Endothelial cell (in vitro differentiated cells): ENCODE measurements at regions not wholly inside any gene's neighbourhood (a gene's known extent, or its start where the extent isn't known, plus 50 kb on each side); places are given as distances from the start of the nearest gene placed in this dataset.
"Not testable (repeated sequence)": the region's sequence is repeated elsewhere in the genome, so short reads cannot be mapped to it uniquely, and the experiment has no call there.

Experiments used
- DNase-seq: peaks from one replicate; pipeline ENCODE4 v3.0.0; 2021; ENCODE audit warnings: low spot score
- H3K27ac Mint-ChIP-seq: one replicate; pipeline ENCODE4 v1.8.0; 2021; ENCODE audit warnings: mixed read lengths, inconsistent platforms; ENCODE audit not compliant: unreplicated experiment
- H3K27me3 Mint-ChIP-seq: one replicate; pipeline ENCODE4 v1.8.0; 2021; ENCODE audit warnings: mild to moderate bottlenecking, moderate library complexity, mixed read lengths, inconsistent platforms; ENCODE audit not compliant: unreplicated experiment
- H3K36me3 Mint-ChIP-seq: one replicate; pipeline ENCODE4 v1.8.0; 2021; ENCODE audit warnings: mild to moderate bottlenecking, low read depth, mixed read lengths, inconsistent platforms; ENCODE audit not compliant: unreplicated experiment
- H3K4me1 Mint-ChIP-seq: one replicate; pipeline ENCODE4 v1.8.0; 2021; ENCODE audit warnings: mild to moderate bottlenecking, mixed read lengths, inconsistent platforms; ENCODE audit not compliant: unreplicated experiment
- H3K4me3 Mint-ChIP-seq: one replicate; pipeline ENCODE4 v1.8.0; 2021; ENCODE audit warnings: mild to moderate bottlenecking, mixed read lengths, inconsistent platforms; ENCODE audit not compliant: unreplicated experiment
- H3K9me3 Mint-ChIP-seq: one replicate; pipeline ENCODE4 v1.8.0; 2021; ENCODE audit warnings: mixed read lengths, inconsistent platforms; ENCODE audit not compliant: unreplicated experiment

GRCh38 chr2:110313032-110313431 is 100.7 kb upstream of the MTLN start:
- not testable (repeated sequence) for H3K27ac Mint-ChIP-seq, H3K4me3 Mint-ChIP-seq, H3K4me1 Mint-ChIP-seq, H3K36me3 Mint-ChIP-seq, H3K9me3 Mint-ChIP-seq, DNase-seq, H3K27me3 Mint-ChIP-seq

GRCh38 chr2:110311713-110312444 is 99.5 kb upstream of the MTLN start:
- not testable (repeated sequence) for H3K9me3 Mint-ChIP-seq, DNase-seq, H3K27me3 Mint-ChIP-seq, H3K4me3 Mint-ChIP-seq, H3K36me3 Mint-ChIP-seq, H3K27ac Mint-ChIP-seq, H3K4me1 Mint-ChIP-seq

GRCh38 chr2:110310988-110311475 is 98.7 kb upstream of the MTLN start:
- not testable (repeated sequence) for H3K4me1 Mint-ChIP-seq, H3K36me3 Mint-ChIP-seq, H3K27me3 Mint-ChIP-seq, H3K4me3 Mint-ChIP-seq, DNase-seq, H3K27ac Mint-ChIP-seq, H3K9me3 Mint-ChIP-seq

- H3K36me3 Mint-ChIP-seq, H3K27me3 Mint-ChIP-seq, H3K9me3 Mint-ChIP-seq, H3K27ac Mint-ChIP-seq, H3K4me1 Mint-ChIP-seq, H3K4me3 Mint-ChIP-seq, DNase-seq: not testable (repeated sequence)
Observed at GRCh38 chr2:110308728-110309127, 96.4 kb upstream of the MTLN start.

- not testable (repeated sequence) for H3K4me1 Mint-ChIP-seq, H3K36me3 Mint-ChIP-seq, DNase-seq, H3K27ac Mint-ChIP-seq, H3K27me3 Mint-ChIP-seq, H3K4me3 Mint-ChIP-seq, H3K9me3 Mint-ChIP-seq
Observed at GRCh38 chr2:110292807-110293206, 80.5 kb upstream of the MTLN start.

GRCh38 chr2:110291909-110292579 is 79.7 kb upstream of the MTLN start:
- not testable (repeated sequence) for H3K4me1 Mint-ChIP-seq, DNase-seq, H3K36me3 Mint-ChIP-seq, H3K4me3 Mint-ChIP-seq, H3K9me3 Mint-ChIP-seq, H3K27me3 Mint-ChIP-seq, H3K27ac Mint-ChIP-seq

- H3K4me3 Mint-ChIP-seq, H3K36me3 Mint-ChIP-seq, H3K27me3 Mint-ChIP-seq, H3K27ac Mint-ChIP-seq, H3K4me1 Mint-ChIP-seq, H3K9me3 Mint-ChIP-seq, DNase-seq: not testable (repeated sequence)
Observed at GRCh38 chr2:110287817-110288216, 75.5 kb upstream of the MTLN start.

GRCh38 chr2:110287253-110287652 is 74.9 kb upstream of the MTLN start:
- not testable (repeated sequence) for H3K36me3 Mint-ChIP-seq, DNase-seq, H3K4me1 Mint-ChIP-seq, H3K27me3 Mint-ChIP-seq, H3K4me3 Mint-ChIP-seq, H3K9me3 Mint-ChIP-seq, H3K27ac Mint-ChIP-seq

- H3K36me3 Mint-ChIP-seq, DNase-seq, H3K27ac Mint-ChIP-seq, H3K4me3 Mint-ChIP-seq, H3K27me3 Mint-ChIP-seq, H3K9me3 Mint-ChIP-seq, H3K4me1 Mint-ChIP-seq: not testable (repeated sequence)
Observed at GRCh38 chr2:110285002-110285401, 72.7 kb upstream of the MTLN start.

- H3K27ac Mint-ChIP-seq, DNase-seq, H3K9me3 Mint-ChIP-seq, H3K4me1 Mint-ChIP-seq, H3K4me3 Mint-ChIP-seq, H3K27me3 Mint-ChIP-seq, H3K36me3 Mint-ChIP-seq: not testable (repeated sequence)
Observed at GRCh38 chr2:110280804-110281203, 68.5 kb upstream of the MTLN start.

- not testable (repeated sequence) for H3K9me3 Mint-ChIP-seq, H3K27ac Mint-ChIP-seq, H3K4me1 Mint-ChIP-seq, H3K27me3 Mint-ChIP-seq, H3K36me3 Mint-ChIP-seq, H3K4me3 Mint-ChIP-seq, DNase-seq
Observed at GRCh38 chr2:110277054-110277453, 64.7 kb upstream of the MTLN start.

GRCh38 chr2:110276092-110276491 is 63.7 kb upstream of the MTLN start:
- H3K4me1 Mint-ChIP-seq, H3K27me3 Mint-ChIP-seq, H3K4me3 Mint-ChIP-seq, H3K27ac Mint-ChIP-seq, H3K9me3 Mint-ChIP-seq, H3K36me3 Mint-ChIP-seq, DNase-seq: not testable (repeated sequence)
